Tibial nerve (tissue), 3 donors: ENCODE measurements at regions not wholly inside any gene's neighbourhood (a gene's known extent, or its start where the extent isn't known, plus 50 kb on each side); places are given as distances from the start of the nearest gene placed in this dataset.

Experiments used
- POLR2A ChIP-seq, 2 donors: fragments of 450-650 bp; IDR thresholded peaks; one replicate each; pipeline ENCODE4 v1.6.1; 2017; ENCODE audit warnings: antibody characterized with exemption in 2 of 2, mild to moderate bottlenecking in 2 of 2, moderate library complexity in 2 of 2
- TF ChIP-seq, protein P1 (sequence below), 5 experiments: fragments of 200-600 bp in 3 of 5; fragments of 450-650 bp in 2 of 5; sonication (generic) in 3 of 5; IDR thresholded peaks; one replicate each; pipeline ENCODE4 v1.5.1; 2016 to 2019; ENCODE audit warnings: antibody characterized with exemption in 5 of 5, mild to moderate bottlenecking in 3 of 5, moderate library complexity in 2 of 5

GRCh38 chr6:43917878-43918382 is 147.9 kb downstream of the VEGFA start:
- no peak for TF ChIP-seq POLR2A (IDR thresholded peaks at IDR 0.05)
- TF ChIP-seq, protein P1, sequence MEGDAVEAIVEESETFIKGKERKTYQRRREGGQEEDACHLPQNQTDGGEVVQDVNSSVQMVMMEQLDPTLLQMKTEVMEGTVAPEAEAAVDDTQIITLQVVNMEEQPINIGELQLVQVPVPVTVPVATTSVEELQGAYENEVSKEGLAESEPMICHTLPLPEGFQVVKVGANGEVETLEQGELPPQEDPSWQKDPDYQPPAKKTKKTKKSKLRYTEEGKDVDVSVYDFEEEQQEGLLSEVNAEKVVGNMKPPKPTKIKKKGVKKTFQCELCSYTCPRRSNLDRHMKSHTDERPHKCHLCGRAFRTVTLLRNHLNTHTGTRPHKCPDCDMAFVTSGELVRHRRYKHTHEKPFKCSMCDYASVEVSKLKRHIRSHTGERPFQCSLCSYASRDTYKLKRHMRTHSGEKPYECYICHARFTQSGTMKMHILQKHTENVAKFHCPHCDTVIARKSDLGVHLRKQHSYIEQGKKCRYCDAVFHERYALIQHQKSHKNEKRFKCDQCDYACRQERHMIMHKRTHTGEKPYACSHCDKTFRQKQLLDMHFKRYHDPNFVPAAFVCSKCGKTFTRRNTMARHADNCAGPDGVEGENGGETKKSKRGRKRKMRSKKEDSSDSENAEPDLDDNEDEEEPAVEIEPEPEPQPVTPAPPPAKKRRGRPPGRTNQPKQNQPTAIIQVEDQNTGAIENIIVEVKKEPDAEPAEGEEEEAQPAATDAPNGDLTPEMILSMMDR (IDR thresholded peaks at IDR 0.05): no peak
